Fibroblast of mammary gland (primary cell): ENCODE measurements at regions not wholly inside any gene's neighbourhood (a gene's known extent, or its start where the extent isn't known, plus 50 kb on each side); places are given as distances from the start of the nearest gene placed in this dataset.

Source experiments
- DNase-seq: peaks from one replicate; pipeline ENCODE4 v3.0.0-alpha.2; 2010; ENCODE audit warnings: low read depth
- H3K4me3 ChIP-seq: 2 replicates; pipeline ENCODE4 v1.5.1; 2011; ENCODE audit warnings: low read depth, mild to moderate bottlenecking, low read length, moderate library complexity; ENCODE audit not compliant: control insufficient read depth
- TF ChIP-seq, protein P1 (sequence below): conservative IDR thresholded peaks from 2 replicates; pipeline ENCODE4 v1.5.1; 2011; ENCODE audit warnings: low read depth, low read length, inconsistent platforms; ENCODE audit not compliant: control insufficient read depth, insufficient read depth

DNA sequence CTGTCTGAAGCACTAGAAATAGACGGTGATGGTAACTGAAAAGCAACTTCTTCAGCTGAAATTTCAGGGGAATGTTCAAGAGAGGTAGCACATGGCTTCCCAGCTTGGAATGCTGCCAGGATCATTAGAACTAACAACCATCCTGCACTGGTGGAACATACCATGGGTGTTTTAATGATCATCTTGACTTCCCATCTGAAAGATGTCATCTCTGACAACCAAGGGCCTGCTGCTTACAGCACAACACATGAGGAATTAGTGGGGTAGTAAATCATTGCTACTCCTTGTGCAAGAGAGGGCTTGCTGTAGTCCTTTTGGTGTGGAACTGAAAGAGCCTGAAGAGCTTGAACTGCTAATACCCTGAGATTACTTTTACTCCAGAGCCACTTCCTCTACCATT, 853.7 kb downstream of the MCTP2 start:
- peak; percentile 11 for DNase-seq
- TF ChIP-seq, protein P1, sequence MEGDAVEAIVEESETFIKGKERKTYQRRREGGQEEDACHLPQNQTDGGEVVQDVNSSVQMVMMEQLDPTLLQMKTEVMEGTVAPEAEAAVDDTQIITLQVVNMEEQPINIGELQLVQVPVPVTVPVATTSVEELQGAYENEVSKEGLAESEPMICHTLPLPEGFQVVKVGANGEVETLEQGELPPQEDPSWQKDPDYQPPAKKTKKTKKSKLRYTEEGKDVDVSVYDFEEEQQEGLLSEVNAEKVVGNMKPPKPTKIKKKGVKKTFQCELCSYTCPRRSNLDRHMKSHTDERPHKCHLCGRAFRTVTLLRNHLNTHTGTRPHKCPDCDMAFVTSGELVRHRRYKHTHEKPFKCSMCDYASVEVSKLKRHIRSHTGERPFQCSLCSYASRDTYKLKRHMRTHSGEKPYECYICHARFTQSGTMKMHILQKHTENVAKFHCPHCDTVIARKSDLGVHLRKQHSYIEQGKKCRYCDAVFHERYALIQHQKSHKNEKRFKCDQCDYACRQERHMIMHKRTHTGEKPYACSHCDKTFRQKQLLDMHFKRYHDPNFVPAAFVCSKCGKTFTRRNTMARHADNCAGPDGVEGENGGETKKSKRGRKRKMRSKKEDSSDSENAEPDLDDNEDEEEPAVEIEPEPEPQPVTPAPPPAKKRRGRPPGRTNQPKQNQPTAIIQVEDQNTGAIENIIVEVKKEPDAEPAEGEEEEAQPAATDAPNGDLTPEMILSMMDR, result no peak
- no peak overlapping the region for H3K4me3 ChIP-seq

- TF ChIP-seq, protein P1, result no peak
- no peak overlapping the region for H3K4me3 ChIP-seq
- peak; percentile 49 for DNase-seq
Measured at GRCh38 chr15:95086531-95087252, 855.3 kb downstream of the MCTP2 start.

DNA sequence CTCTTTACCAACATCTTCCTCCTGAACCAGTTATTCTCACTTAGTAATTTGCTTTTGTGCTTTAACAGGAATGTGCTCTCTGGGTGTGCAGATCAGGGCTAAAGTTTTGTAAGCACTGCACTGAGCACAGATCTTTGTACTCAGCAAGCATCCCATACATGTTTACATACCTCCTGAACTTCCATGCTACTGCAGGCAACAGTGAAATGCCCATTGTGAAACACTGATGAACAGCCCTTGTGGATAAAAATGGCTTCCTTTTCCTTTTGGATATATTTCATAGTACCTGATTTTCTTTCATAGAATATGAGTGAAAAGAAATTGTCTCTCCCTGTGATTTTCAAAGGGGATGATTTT, 855.9 kb downstream of the MCTP2 start:
- TF ChIP-seq, protein P1, result no peak
- no peak overlapping the region for H3K4me3 ChIP-seq
- peak; percentile 5 for DNase-seq

- TF ChIP-seq, protein P1, result no peak
- DNase-seq, result no peak
- no peak overlapping the region for H3K4me3 ChIP-seq
Measured at GRCh38 chr15:95091444-95091843, 860.1 kb downstream of the MCTP2 start.

DNA sequence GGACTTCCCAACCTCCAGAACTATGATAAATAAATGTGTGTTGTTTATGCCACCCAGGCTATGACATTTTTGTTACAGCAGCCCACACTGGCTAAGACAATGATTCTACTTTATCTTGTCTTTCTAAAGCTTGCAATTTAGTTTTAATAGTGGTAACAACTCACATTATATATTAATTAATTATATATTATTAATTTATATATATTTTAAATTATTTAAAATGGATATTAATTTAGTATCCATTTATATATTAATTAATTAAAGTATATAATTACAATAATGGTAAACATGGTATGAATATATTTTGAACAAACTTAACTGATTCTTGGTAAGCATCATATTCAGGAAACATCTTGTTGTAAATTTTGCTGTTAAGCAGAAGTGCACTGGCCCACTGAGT, 863.9 kb downstream of the MCTP2 start:
- DNase-seq, result no peak
- H3K4me3 ChIP-seq, result no peak overlapping the region
- TF ChIP-seq, protein P1, result no peak

GRCh38 chr15:95096651-95097050, 865.3 kb downstream of the MCTP2 start:
- TF ChIP-seq, protein P1, result no peak
- DNase-seq, result no peak
- no peak overlapping the region for H3K4me3 ChIP-seq

DNA sequence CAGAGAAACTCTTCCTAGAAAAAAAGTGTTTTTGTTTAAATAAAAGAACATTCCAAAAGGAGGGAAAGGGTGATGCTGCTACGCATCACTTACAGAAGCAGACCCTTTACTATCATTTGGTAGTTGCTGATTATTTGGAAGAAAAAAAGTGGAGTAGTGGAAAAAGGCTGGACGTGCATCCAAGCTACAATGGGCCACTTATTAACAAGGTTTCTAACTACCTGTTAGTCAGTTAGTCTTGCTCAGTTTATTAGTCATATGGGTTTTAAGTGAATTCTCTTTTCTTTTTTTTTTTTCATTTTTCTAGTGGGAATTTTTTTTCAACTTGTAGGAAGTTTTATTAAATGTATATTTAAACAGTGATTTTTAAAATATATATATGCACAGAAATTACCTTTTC, 866.0 kb downstream of the MCTP2 start:
- TF ChIP-seq, protein P1, result no peak
- DNase-seq, result no peak

More for the DNA sequence above, 866.0 kb downstream of the MCTP2 start:
- no peak overlapping the region for H3K4me3 ChIP-seq
